ENCODE measurements at regions not wholly inside any gene's neighbourhood (a gene's known extent, or its start where the extent isn't known, plus 50 kb on each side); places are given as distances from the start of the nearest gene placed in this dataset.

DNA sequence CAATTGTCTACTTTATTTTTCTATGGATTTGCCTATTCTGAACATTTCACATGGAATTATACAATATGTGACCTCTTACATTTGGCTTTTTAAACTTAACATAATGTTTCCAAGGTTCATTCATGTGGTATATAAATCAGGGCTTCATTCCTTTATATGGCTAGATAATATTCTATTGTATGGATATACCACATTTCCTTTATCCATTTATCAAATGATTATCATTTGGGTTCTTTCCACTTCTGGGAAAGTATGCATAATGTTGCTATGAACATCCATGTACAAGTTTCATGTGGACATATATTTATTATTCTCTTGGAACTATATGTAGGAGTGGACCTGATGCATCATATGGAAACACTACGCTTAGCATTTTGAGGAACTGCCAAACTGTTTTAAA lies 99.7 kb upstream of the NCKAP5 start:
- DNase-seq: no peak

GRCh38 chr2:133668547-133668946 lies 100.3 kb upstream of the NCKAP5 start:
- no peak for DNase-seq

DNA sequence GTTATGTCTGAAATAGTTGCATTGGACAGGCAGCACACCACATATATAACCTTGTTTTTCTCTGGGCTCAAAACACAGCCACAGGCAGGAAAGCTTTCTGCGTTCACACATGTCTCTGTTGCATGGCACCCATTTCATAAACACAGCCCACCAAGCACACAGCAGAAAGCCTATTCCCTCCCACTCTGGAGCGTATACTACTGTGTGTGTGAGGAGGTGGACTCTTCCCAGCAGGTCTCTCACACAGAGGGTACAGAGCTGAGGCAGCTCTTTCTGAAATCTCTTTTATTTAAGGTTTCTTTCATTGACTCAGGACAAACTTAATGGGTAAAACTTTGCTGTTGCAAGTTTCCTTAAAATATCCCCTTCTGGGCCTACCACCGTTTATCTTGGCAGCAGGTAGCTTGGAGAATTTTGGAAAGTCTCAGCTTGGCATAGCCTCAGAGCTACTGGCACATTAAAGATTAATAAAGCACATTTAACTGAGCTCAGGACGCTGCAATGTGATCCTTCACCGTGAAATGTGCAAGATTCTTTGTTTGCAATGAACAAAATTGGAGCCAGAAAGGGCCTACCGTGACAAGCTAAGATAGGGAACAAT lies 105.1 kb upstream of the NCKAP5 start:
- no peak for DNase-seq

DNA sequence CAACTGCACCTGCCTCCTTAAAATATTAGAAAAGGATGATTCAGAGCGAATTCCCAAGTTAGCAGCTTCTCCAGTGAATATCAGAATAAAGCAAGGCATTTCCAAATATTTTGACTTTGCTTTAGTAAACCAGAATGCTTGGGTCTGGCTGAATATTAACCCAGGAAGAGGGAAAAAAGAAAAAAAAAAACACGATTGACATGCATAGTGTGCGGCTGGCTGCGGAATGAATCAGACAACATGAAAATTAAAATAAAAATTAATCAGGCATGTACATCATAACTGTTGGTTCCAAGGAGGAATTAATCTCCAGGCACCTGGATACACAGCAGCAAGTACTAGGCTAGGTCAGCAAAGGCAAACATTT lies 105.8 kb upstream of the NCKAP5 start:
- DNase-seq: no peak

- peak; percentile 85 for DNase-seq
Measured at GRCh38 chr2:133674433-133675331, 106.4 kb upstream of the NCKAP5 start.

- no peak for DNase-seq
Measured at GRCh38 chr2:133676392-133677130, 108.3 kb upstream of the NCKAP5 start.

GRCh38 chr2:133680343-133681049 lies 112.2 kb upstream of the NCKAP5 start:
- DNase-seq: no peak

DNA sequence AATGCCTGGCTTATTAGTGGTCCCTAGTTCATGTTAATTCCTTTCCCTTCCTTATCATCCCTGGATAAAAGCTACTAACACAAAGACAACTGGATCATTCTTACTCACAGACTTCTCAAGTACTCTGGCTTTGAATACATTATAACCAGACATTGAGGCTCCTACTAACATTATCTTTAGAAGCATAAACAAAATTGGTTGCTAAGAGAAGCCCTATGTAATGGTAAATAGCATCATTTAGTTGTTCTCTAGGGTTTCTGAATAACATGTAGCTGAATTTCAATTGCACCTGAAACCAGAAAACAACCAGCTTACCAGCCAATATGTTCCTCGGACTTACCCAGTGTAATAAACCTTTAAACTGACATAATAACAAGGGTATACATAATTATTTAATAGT lies 114.1 kb upstream of the NCKAP5 start:
- no peak for DNase-seq

- no peak for DNase-seq
Measured at GRCh38 chr2:133682906-133683305, 114.6 kb upstream of the NCKAP5 start.

DNA sequence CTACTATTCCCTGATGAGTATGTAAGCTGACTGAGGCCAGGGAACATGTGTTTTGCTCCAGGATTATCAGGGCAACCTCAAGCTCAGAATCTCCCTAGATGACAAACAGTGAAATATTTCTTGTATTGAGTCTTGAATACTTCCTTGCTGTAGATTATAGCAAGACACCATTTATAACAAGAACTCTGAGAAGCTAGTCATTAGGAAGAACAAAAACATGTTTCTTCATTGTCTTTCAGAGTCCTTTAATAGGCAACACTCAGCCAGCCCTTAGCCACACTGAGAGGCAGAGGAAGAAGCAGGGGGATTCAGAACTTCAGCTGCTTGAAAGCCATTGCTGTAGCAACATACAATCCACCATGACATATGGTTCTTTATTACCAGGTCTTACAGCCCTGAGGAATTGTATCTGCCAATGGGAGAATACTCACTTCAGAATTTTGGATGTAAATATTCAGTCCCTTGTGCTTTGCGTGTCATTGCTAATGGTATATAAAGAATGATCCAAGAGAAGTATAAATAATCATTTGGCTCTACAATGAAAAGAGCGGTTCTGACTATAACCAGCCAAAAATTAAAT lies 117.5 kb upstream of the NCKAP5 start:
- no peak for DNase-seq

GRCh38 chr2:133690780-133691179 lies 122.5 kb upstream of the NCKAP5 start:
- DNase-seq: no peak

DNA sequence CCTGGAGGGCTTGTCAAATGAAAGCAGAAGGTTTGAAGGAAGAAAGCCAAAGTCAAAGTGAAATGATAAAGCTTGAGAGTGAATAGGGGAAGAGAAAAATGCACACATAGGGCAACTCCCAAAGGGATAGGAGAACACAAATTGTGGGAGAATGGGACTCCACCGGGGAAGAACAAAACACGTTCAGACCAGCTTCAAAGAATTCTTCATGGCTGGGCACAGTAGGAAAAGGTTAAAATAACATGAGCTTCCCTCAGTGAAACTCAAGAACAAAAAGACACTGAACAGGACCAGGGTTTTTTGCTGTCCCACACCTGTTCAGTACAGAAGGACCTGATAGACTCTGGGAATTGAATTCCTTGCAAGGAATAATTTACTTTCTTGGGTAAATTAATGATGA lies 123.1 kb upstream of the NCKAP5 start:
- DNase-seq: no peak

DNA sequence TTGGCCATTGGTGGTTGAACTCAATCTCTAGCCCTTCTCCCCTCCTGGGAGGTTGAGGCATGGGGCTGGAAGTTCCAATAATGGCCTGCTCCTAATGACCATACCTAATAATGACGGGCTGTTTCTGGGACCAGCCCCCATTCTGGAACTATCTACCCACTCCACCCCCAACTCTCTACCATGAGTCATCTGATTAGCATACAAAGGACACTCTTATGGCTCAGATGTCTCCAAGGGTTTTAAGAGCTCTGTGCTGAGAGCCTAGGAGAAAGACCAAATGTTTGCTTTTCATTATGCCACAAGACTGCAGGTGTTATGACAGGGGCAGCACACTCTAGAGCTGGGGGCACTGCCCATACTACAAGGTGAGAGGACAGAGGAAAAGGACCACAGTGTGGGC lies 137.0 kb upstream of the NCKAP5 start:
- no peak for DNase-seq

DNA sequence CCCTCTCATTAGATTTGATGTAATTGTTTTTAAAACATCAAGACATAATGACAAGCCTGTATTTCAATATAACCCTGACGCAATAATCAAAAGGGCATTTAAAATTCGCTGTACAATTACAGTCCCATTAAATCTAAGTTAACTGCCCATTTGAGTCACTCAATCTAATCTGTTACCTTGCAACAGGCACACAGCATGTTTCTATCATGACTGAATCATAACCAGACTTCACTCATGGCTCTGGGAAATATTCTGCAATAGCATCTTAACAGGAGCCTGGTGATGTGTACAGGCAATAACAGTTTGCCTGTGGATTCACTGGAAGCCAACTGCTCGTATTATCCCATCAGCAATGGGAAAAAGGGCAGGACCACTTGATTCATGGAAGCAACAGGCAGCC lies 142.3 kb upstream of the NCKAP5 start:
- no peak for DNase-seq

DNA sequence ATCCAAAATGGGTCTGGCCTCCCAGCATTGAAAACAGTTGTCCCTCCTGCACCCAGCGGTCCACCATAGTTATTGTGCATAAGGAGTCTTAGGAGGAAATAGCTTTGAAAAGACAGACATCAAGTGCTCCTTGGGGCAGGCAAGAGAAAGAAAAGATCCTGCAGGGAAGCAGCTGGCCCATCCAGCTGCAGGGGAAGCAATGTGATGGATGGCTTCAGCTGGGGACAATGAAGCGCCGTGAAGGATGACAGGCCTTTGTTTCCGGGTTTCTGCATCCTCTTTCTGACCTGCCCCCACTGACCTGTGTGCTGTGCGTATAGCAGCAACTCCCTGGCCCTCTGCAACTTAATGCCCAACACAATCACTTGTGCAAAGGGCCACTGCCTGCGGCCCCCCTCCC lies 142.9 kb upstream of the NCKAP5 start:
- no peak for DNase-seq

GRCh38 chr2:133711806-133712205 lies 143.5 kb upstream of the NCKAP5 start:
- DNase-seq: no peak

- no peak for DNase-seq
Measured at GRCh38 chr2:133712369-133712768, 144.1 kb upstream of the NCKAP5 start.

GRCh38 chr2:133713049-133713580 lies 144.9 kb upstream of the NCKAP5 start:
- DNase-seq: peak; percentile 64

GRCh38 chr2:133716166-133716565 lies 147.9 kb upstream of the NCKAP5 start:
- no peak for DNase-seq

- no peak for DNase-seq
Measured at GRCh38 chr2:133717497-133717896, 149.2 kb upstream of the NCKAP5 start.

DNA sequence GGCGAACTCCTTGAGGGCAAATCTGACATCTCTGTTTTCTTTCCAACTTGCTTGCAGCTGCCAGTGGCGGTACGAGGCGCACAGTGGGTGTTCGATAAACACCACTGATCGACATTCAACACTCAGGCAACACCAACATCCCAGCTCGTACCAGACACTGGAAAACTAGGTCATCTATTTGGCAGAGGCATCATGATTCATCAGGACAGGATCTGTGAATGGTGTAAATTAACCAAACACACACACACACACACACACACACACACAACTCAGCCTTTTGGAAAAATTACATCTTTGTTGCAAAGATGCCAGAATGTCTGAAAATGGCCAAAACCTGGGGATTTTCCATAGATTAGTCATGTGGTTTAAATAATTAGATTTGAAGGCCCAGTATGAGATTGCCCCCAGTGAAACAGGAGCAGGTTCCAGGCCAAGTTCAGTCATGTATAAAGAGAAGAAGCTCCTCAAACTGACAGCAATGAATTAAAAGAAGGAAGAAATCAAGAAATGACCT lies 150.5 kb upstream of the NCKAP5 start:
- DNase-seq: no peak

- DNase-seq: no peak
Measured at GRCh38 chr2:133720429-133720828, 152.2 kb upstream of the NCKAP5 start.

All from islet precursor cell (in vitro differentiated cells).